Naive B cell (primary cell): ENCODE measurements at regions not wholly inside any gene's neighbourhood (a gene's known extent, or its start where the extent isn't known, plus 50 kb on each side); places are given as distances from the start of the nearest gene placed in this dataset.

Experiments
- ATAC-seq, 2 donors: fragments of 150-1000 bp; cut with Tn5 transposase; 2 replicates each; pipeline ENCODE4 v1.10.0; 2021; ENCODE audit warnings: low read depth in 2 of 2, mild to moderate bottlenecking in 2 of 2, moderate library complexity in 2 of 2
- DNase-seq: peaks from one replicate; pipeline ENCODE4 v3.0.0; 2022
- H3K27ac Mint-ChIP-seq, 6 donors: one replicate each; pipeline ENCODE4 v1.8.0; 2020 to 2022; ENCODE audit warnings: mild to moderate bottlenecking in 6 of 6, mixed read lengths in 6 of 6, moderate library complexity in 5 of 6, inconsistent platforms in 2 of 6
- H3K27me3 Mint-ChIP-seq, 3 donors: one replicate each; pipeline ENCODE4 v1.8.0; 2021 to 2022; ENCODE audit warnings: mixed read lengths in 3 of 3, mild to moderate bottlenecking in 1 of 3
- H3K36me3 Mint-ChIP-seq, 2 donors: one replicate each; pipeline ENCODE4 v1.8.0; 2020 to 2022; ENCODE audit warnings: mixed read lengths in 2 of 2, inconsistent platforms in 1 of 2, mild to moderate bottlenecking in 1 of 2
- H3K4me1 Mint-ChIP-seq, 3 donors: one replicate each; pipeline ENCODE4 v1.8.0; 2020 to 2022; ENCODE audit warnings: mixed read lengths in 3 of 3, inconsistent platforms in 1 of 3, mild to moderate bottlenecking in 1 of 3, moderate library complexity in 1 of 3
- H3K4me3 Mint-ChIP-seq, 8 donors: one replicate each; pipeline ENCODE4 v1.8.0; 2020 to 2022; ENCODE audit warnings: mild to moderate bottlenecking in 8 of 8, mixed read lengths in 8 of 8, moderate library complexity in 8 of 8, inconsistent platforms in 2 of 8
- H3K9me3 Mint-ChIP-seq, 7 donors: one replicate each; pipeline ENCODE4 v1.8.0; 2020 to 2022; ENCODE audit warnings: mixed read lengths in 7 of 7, mild to moderate bottlenecking in 5 of 7, inconsistent platforms in 2 of 7, moderate library complexity in 1 of 7

GRCh38 chr3:104530934-104531333 lies 835.8 kb upstream of the ALCAM start:
- Mint-ChIP-seq H3K4me3 (no peak overlapping the region), H3K4me1 (peaks cover 17 to 20% (median 19%) of the 10 kb centered on the region in 3 donors), H3K27ac (no peak overlapping the region), H3K36me3 (peaks cover 6 to 9% of the 10 kb centered on the region in 2 donors), H3K27me3 (no peaks in the 10 kb centered on the region), H3K9me3 (peaks cover 0 to 27% (median 12%) of the 10 kb centered on the region in 7 donors)
- ATAC-seq, result no peak
- DNase-seq, result no peak

GRCh38 chr3:104536715-104537114 lies 830.0 kb upstream of the ALCAM start:
- Mint-ChIP-seq H3K27ac (peak overlapping the region in 1 of 6 donors; percentile 68), H3K36me3 (peaks cover 6 to 9% of the 10 kb centered on the region in 2 donors), H3K4me3 (peak overlapping the region in 3 of 8 donors; percentile 7 to 30 (median 8)), H3K27me3 (no peaks in the 10 kb centered on the region), H3K4me1 (peaks cover 6 to 18% (median 14%) of the 10 kb centered on the region in 3 donors), H3K9me3 (peaks cover 0 to 22% (median 12%) of the 10 kb centered on the region in 7 donors)
- no peak for ATAC-seq
- DNase-seq, result no peak

GRCh38 chr3:104537323-104537722 lies 829.4 kb upstream of the ALCAM start:
- Mint-ChIP-seq H3K36me3 (peaks cover 3% of the 10 kb centered on the region in 2 donors), H3K27me3 (no peaks in the 10 kb centered on the region), H3K9me3 (peaks cover 0 to 16% (median 9%) of the 10 kb centered on the region in 7 donors), H3K4me1 (peaks cover 6 to 18% (median 14%) of the 10 kb centered on the region in 3 donors), H3K27ac (no peak overlapping the region), H3K4me3 (no peak overlapping the region)
- no peak for ATAC-seq
- no peak for DNase-seq

GRCh38 chr3:104546301-104546700 lies 820.4 kb upstream of the ALCAM start:
- ATAC-seq, result no peak
- H3K4me3 Mint-ChIP-seq, result no peak overlapping the region
- peaks cover 0 to 4% (median 0%) of the 10 kb centered on the region in 3 donors for H3K27me3 Mint-ChIP-seq
- H3K9me3 Mint-ChIP-seq, result no peaks in the 10 kb centered on the region
- no peak for DNase-seq
- H3K27ac Mint-ChIP-seq, result no peak overlapping the region
- peaks cover 0 to 6% (median 4%) of the 10 kb centered on the region in 3 donors for H3K4me1 Mint-ChIP-seq
- peaks cover 0 to 6% of the 10 kb centered on the region in 2 donors for H3K36me3 Mint-ChIP-seq

- H3K36me3 Mint-ChIP-seq, result peaks cover 0 to 6% of the 10 kb centered on the region in 2 donors
- no peaks in the 10 kb centered on the region for H3K9me3 Mint-ChIP-seq
- peaks cover 0 to 6% (median 4%) of the 10 kb centered on the region in 3 donors for H3K4me1 Mint-ChIP-seq
- peaks cover 0 to 4% (median 0%) of the 10 kb centered on the region in 3 donors for H3K27me3 Mint-ChIP-seq
- no peak overlapping the region for H3K4me3 Mint-ChIP-seq
- ATAC-seq (no peak), DNase-seq (no peak)
- no peak overlapping the region for H3K27ac Mint-ChIP-seq
These were observed 819.7 kb upstream of the ALCAM start for GRCh38 chr3:104547031-104547430.

GRCh38 chr3:104548401-104548800 lies 818.3 kb upstream of the ALCAM start:
- peaks cover 0 to 6% of the 10 kb centered on the region in 2 donors for H3K36me3 Mint-ChIP-seq
- no peak overlapping the region for H3K4me3 Mint-ChIP-seq
- no peak for DNase-seq
- H3K27me3 Mint-ChIP-seq, result peaks cover 0 to 4% (median 0%) of the 10 kb centered on the region in 3 donors
- H3K4me1 Mint-ChIP-seq, result peaks cover 0 to 6% (median 4%) of the 10 kb centered on the region in 3 donors
- H3K27ac Mint-ChIP-seq, result no peak overlapping the region
- H3K9me3 Mint-ChIP-seq, result no peaks in the 10 kb centered on the region
- no peak for ATAC-seq

GRCh38 chr3:104549099-104549714 lies 817.5 kb upstream of the ALCAM start:
- H3K4me1 Mint-ChIP-seq, result peaks cover 2 to 7% (median 4%) of the 10 kb centered on the region in 3 donors
- ATAC-seq (no peak), DNase-seq (no peak)
- no peaks in the 10 kb centered on the region for H3K9me3 Mint-ChIP-seq
- H3K27ac Mint-ChIP-seq, result no peak overlapping the region
- H3K36me3 Mint-ChIP-seq, result peaks cover 0 to 6% of the 10 kb centered on the region in 2 donors
- peaks cover 0 to 4% (median 0%) of the 10 kb centered on the region in 3 donors for H3K27me3 Mint-ChIP-seq
- H3K4me3 Mint-ChIP-seq, result no peak overlapping the region

- no peak overlapping the region for H3K4me3 Mint-ChIP-seq
- peaks cover 0 to 1% (median 0%) of the 10 kb centered on the region in 3 donors for H3K27me3 Mint-ChIP-seq
- DNase-seq, result no peak
- no peaks in the 10 kb centered on the region for H3K36me3 Mint-ChIP-seq
- H3K9me3 Mint-ChIP-seq, result no peaks in the 10 kb centered on the region
- ATAC-seq, result no peak
- peaks cover 7 to 19% (median 10%) of the 10 kb centered on the region in 3 donors for H3K4me1 Mint-ChIP-seq
- peak overlapping the region in 1 of 6 donors; percentile 24 for H3K27ac Mint-ChIP-seq
These were observed 813.6 kb upstream of the ALCAM start for GRCh38 chr3:104553121-104553520.

- ATAC-seq (peak; percentile 30 to 41), DNase-seq (no peak)
- H3K4me3 Mint-ChIP-seq, result no peak overlapping the region
- H3K36me3 Mint-ChIP-seq, result no peaks in the 10 kb centered on the region
- peaks cover 7 to 19% (median 10%) of the 10 kb centered on the region in 3 donors for H3K4me1 Mint-ChIP-seq
- no peaks in the 10 kb centered on the region for H3K9me3 Mint-ChIP-seq
- no peaks in the 10 kb centered on the region for H3K27me3 Mint-ChIP-seq
- peak overlapping the region in 3 of 6 donors; percentile 12 to 23 (median 23) for H3K27ac Mint-ChIP-seq
These were observed 812.3 kb upstream of the ALCAM start for GRCh38 chr3:104554425-104554824.

GRCh38 chr3:104555728-104556127 lies 811.0 kb upstream of the ALCAM start:
- Mint-ChIP-seq H3K27ac (no peak overlapping the region), H3K4me1 (peaks cover 7 to 19% (median 12%) of the 10 kb centered on the region in 3 donors), H3K9me3 (no peaks in the 10 kb centered on the region), H3K36me3 (no peaks in the 10 kb centered on the region), H3K27me3 (no peaks in the 10 kb centered on the region), H3K4me3 (no peak overlapping the region)
- DNase-seq (no peak), ATAC-seq (no peak)

- H3K4me3 Mint-ChIP-seq, result peak overlapping the region in 1 of 8 donors; percentile 71
These were observed 810.2 kb upstream of the ALCAM start for GRCh38 chr3:104556372-104557078.

GRCh38 chr3:104561324-104561723 lies 805.4 kb upstream of the ALCAM start:
- H3K36me3 Mint-ChIP-seq, result no peaks in the 10 kb centered on the region
- peaks cover 4 to 19% (median 7%) of the 10 kb centered on the region in 3 donors for H3K4me1 Mint-ChIP-seq
- DNase-seq (no peak), ATAC-seq (no peak)
- H3K27ac Mint-ChIP-seq, result peak overlapping the region in 1 of 6 donors; percentile 55
- H3K9me3 Mint-ChIP-seq, result no peaks in the 10 kb centered on the region
- no peak overlapping the region for H3K4me3 Mint-ChIP-seq
- H3K27me3 Mint-ChIP-seq, result no peaks in the 10 kb centered on the region

More at GRCh38 chr3:104556372-104557078, 810.2 kb upstream of the ALCAM start:
- DNase-seq, result no peak
- peak overlapping the region in 3 of 6 donors; percentile 39 to 78 (median 64) for H3K27ac Mint-ChIP-seq
- no peaks in the 10 kb centered on the region for H3K36me3 Mint-ChIP-seq
- no peaks in the 10 kb centered on the region for H3K9me3 Mint-ChIP-seq
- peak; percentile 41 to 45 for ATAC-seq
- no peaks in the 10 kb centered on the region for H3K27me3 Mint-ChIP-seq
- peaks cover 11 to 19% (median 19%) of the 10 kb centered on the region in 3 donors for H3K4me1 Mint-ChIP-seq

- ATAC-seq (no peak), DNase-seq (peak; percentile 27)
- Mint-ChIP-seq H3K27me3 (no peaks in the 10 kb centered on the region), H3K4me3 (no peak overlapping the region), H3K4me1 (peaks cover 0 to 13% (median 4%) of the 10 kb centered on the region in 3 donors), H3K36me3 (no peaks in the 10 kb centered on the region), H3K27ac (no peak overlapping the region), H3K9me3 (no peaks in the 10 kb centered on the region)
These were observed 802.6 kb upstream of the ALCAM start for GRCh38 chr3:104564045-104564643.
